HG02840 (cell line): ENCODE measurements at regions not wholly inside any gene's neighbourhood (a gene's known extent, or its start where the extent isn't known, plus 50 kb on each side); places are given as distances from the start of the nearest gene placed in this dataset.
A peak's percentile ranks its signal among the peaks of the same experiment; 100 is the strongest.
"Not testable (repeated sequence)": the region's sequence is repeated elsewhere in the genome, so short reads cannot be mapped to it uniquely, and the experiment has no call there.

Experiments
- ATAC-seq: cut with Tn5 transposase; IDR thresholded peaks from one replicate; pipeline ENCODE4 v1.9.1; 2021; ENCODE audit warnings: mild to moderate bottlenecking, moderate library complexity, moderate number of reproducible peaks; ENCODE audit not compliant: unreplicated experiment, low FRiP score

DNA sequence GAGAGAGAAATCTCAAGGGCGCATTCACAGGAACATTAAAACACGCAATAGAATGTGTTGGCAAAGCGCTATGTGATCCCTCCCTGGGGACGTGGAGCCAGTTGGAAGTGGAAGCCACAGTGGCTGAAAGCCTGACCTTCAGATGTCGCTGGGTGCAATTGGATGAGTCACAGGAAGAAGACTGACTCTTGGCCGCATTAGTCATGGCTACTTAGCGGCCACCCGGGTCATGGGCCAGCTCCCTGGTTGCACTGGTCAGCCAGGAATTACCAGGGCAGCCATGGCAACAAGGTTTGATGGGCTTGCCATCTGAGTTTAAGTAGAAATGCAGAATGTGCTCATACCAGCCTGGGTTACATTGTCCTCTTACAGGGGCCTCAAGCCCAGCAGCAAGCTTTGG lies 231.2 kb upstream of the FRG2C start:
- not testable (repeated sequence) for ATAC-seq

GRCh38 chr3:75433295-75433694 lies 230.8 kb upstream of the FRG2C start:
- ATAC-seq = not testable (repeated sequence)

DNA sequence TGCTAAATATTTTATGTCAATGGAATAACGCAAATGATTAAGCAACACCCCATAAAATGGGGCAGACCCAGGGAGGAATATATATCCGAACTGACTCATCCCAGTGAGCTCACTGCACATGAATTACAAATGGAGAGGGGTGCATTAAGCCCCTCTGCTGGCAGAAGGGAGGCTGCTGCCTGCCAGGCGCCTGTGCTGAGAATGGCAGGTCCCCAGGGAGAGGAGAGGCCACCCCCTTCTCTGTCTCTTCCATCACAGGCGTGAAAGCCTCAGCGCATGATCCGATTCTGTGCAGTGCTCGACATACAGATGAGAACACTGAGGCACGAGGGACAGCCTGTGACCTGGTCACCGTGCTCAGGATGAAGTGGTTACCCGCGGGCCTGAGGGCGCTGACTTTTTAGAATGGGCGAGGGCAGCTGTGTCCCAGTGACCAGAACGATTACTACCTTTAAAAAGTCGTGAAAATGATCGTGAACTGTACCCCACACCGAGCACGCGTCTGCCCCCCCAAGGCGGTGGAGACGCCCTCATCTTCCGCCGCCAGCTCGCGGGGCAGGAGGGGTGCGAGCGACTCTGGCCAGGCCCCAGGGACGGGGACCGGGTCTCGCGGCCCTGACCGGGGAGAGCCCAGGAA lies 229.7 kb upstream of the FRG2C start:
- ATAC-seq = not testable (repeated sequence)

- peak; percentile 99 for ATAC-seq
Measured at GRCh38 chr3:75434913-75435793, 229.0 kb upstream of the FRG2C start.

- ATAC-seq = not testable (repeated sequence)
Measured at GRCh38 chr3:75435794-75436400, 228.2 kb upstream of the FRG2C start.

- ATAC-seq = not testable (repeated sequence)
Measured at GRCh38 chr3:75440986-75441385, 223.1 kb upstream of the FRG2C start.

DNA sequence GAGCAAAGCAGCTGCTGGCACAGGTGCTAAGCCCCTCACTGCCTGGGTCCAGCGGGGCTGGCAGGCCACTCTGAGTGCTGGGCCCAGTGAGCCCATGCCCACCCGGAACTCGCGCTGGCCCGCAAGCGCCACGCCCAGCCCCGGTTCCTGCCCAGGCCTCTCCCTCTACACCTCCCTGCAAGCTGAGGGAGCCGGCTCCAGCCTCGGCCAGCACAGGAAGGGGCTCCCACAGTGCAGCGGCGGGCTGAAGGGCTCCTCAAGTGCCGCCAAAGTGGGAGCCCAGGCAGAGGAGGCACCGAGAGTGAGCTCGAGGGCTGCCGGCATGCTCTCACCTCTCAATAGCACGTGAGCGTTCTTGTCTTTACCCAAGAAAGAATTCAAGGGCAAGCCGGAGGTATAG lies 219.5 kb upstream of the FRG2C start:
- ATAC-seq = not testable (repeated sequence)

GRCh38 chr3:75445234-75445633 lies 218.9 kb upstream of the FRG2C start:
- ATAC-seq = not testable (repeated sequence)

- ATAC-seq = not testable (repeated sequence)
Measured at GRCh38 chr3:75446948-75447347, 217.2 kb upstream of the FRG2C start.

DNA sequence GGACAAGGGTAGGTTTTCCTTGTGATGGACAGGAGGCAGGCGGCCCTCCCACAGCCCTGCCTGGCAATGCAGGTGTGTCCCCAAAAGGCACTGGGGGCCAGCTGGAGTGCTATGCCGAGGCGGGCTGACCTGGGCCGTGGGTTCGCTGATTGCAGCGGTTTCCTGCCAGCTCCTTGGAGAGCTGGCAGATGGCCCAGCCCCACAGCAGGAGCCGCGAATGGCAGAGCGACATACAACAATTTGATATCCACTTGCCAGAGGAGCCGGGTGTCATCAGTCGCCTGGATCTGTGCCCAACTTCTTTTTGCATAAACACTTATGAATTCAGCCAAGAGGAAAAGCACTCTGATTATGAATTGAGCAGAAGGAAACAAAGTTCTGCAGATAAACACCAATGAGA lies 210.8 kb upstream of the FRG2C start:
- not testable (repeated sequence) for ATAC-seq

GRCh38 chr3:75453839-75454238 lies 210.3 kb upstream of the FRG2C start:
- not testable (repeated sequence) for ATAC-seq

DNA sequence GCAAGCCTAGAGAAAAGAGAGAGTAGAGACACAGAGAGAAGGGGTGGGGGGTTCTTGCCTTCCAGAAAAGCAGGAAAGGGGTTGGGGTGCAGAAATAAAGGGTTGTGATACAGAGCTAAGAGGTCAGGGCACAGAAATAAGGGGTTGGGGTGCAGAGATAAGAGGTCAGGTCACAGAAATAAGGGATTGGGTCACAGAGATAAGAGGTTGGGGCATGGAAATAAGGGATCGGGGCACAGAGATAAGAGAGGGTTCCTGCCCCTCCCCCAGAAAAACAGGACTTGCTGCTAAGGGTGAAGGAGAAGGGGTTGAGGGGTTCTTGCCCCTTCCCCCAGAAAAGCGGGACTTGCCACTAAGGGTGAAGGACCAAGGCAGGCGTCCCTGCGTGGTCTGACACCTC lies 189.6 kb upstream of the FRG2C start:
- not testable (repeated sequence) for ATAC-seq

GRCh38 chr3:75496600-75496999 lies 167.5 kb upstream of the FRG2C start:
- ATAC-seq = not testable (repeated sequence)

DNA sequence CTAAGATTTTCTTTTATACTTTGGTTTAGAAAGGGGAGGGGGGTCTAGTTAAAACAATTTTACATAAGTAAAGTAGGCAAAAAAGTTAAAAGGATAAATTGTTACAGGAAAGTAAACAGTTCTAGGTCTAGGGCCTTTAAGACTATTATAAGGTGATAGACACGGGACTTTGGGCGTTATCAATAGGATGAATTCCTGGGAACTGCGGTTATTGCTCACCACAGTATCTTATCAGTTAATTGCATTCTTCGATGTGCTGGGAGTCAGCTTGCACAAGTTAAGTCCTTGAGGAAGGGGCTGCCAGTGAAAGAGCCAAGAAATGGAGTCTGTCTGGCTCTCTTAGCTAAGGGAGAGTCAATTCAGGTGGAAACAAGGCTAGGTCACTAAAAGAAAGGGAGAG lies 163.8 kb upstream of the FRG2C start:
- not testable (repeated sequence) for ATAC-seq

GRCh38 chr3:75502171-75502570 lies 162.0 kb upstream of the FRG2C start:
- not testable (repeated sequence) for ATAC-seq

DNA sequence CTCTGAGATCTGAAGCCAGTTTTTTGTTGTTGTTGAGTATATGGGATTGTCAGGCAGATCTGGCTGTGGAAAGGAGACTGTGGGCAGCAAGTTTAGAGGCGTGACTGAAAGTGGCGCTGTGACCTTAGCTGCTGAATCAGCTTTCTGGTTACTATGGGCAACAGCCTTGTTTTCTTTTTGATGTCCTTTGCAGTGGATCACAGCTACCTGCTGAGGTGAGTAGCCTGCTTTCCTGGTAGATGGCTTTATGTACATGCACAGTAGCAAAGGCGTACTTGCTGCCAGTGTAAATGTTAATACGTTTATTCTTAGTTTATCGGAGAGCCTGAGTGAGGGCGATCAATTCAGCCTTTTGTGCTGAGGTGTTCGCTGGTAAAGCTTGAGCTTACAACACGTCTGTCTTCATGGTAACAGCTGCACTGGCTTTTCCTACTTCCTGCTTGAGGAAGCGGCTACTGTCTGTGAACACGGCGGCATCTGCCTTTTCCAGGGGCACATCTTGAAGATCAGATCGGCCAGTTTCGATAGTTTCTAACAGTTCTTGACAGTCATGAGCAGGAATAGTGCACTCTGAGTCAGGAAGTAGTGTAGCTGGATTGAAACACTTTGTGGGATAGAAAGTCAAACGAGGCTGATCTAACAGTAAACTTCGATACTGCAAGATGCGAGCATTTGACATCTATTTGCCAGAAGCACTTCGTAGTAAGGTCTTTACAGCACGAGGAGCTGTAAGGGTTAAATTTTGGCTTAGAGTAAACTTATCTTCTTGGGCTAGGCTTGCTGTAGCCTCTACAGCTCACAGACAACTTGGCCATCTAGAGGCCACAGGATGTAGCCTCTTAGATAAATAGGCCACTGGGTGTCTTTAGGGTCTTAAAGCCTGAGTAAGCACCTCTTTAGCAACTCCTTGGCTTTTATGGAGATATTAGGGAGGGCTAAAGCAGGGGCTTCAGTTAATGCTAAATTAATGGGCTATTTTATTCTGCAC lies 161.1 kb upstream of the FRG2C start:
- ATAC-seq = not testable (repeated sequence)

DNA sequence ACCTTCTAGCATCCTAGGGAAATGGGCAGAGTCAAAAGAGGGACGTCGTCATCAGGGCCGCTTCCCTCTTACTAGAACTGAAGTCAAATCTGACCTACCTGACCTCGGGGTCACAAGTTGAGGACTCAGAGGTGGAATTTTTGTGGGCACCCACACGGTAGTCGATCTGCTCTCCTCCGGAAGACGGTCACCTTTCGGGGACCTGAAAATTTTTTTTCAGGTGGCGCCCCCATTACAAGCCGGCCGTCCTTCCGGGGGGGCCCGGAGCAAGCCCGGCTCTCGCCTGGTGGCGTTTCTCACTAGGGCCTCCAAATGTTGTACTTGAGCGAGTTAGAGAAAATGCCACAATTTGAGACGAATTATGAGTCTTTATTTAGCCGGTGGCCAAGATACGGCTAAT lies 157.5 kb upstream of the FRG2C start:
- no peak for ATAC-seq

DNA sequence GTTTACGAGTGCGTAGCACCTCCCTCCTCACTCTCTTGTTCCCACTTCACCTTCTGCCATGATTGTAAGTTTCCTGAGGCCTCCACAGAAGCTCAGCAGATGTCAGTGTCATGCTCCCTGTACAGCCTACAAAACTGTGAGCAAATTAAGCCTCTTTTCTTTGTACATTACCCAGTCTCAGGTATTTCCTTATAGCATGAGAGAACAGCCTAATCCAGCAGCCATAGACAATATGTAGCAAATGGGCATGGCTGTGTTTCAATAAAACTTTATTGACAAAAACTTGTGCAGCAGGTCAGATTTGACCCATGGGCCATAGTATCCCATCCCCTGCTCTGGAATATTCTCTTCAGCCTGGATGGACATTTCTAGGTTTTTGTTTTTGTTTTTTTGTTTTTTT lies 156.2 kb upstream of the FRG2C start:
- ATAC-seq = not testable (repeated sequence)

GRCh38 chr3:75527657-75528056 lies 136.5 kb upstream of the FRG2C start:
- not testable (repeated sequence) for ATAC-seq

DNA sequence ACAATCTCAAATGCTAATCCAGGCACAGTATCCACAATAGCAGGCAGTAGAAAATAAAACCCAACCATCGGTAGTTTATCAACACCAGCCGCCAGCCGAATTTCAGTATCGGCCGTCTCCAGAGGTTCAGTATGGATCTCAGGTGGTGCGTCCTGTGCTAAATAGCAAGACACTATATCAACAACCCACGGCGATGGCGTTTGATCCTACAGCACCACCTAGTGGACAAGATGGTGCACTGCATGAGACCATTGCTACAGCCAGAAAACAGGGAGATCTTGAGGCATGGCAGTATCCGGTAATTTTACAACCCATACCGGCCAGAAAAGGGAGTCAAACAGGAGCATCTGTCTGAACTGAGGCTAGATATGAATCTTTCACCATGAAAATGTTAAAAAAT lies 112.0 kb upstream of the FRG2C start:
- not testable (repeated sequence) for ATAC-seq
